A549 (cell line): ENCODE measurements at regions not wholly inside any gene's neighbourhood (a gene's known extent, or its start where the extent isn't known, plus 50 kb on each side); places are given as distances from the start of the nearest gene placed in this dataset.

Experiments
- HOXB5 ChIP-seq: fragments of 250-450 bp; sonication (Bioruptor Pico); IDR thresholded peaks from 2 replicates; pipeline ENCODE4 v1.5.0; 2020; ENCODE audit warnings: mild to moderate bottlenecking, moderate library complexity
- SMC3 ChIP-seq: fragments of >200 bp; sonication (Bioruptor Twin); formaldehyde crosslinking; IDR thresholded peaks from 3 replicates; pipeline ENCODE4 v1.6.1; 2018; ENCODE audit warnings: inconsistent platforms

DNA sequence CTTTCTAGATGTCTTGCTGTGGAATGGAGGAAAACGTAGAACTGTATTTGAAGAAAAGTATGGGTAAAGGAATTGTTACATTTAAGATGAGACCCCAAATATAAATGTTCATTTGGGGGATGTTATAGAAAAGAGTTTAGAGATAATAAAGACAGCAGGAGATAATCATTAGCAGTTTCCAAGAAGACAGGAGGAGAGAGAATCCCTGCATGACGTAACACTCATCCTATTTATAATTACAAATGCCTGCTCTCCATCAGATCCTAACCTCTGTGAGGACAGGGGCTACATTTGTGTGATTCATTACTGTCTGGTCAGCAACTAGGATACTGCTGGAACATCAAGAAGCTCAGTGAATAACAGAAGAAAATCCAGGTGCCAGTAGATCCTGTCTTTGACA is 133.0 kb upstream of the HDDC2 start:
- TF ChIP-seq SMC3 (no peak), HOXB5 (CRISPR knock-in tag) (no peak)
